C4-2B (cell line): ENCODE measurements at regions not wholly inside any gene's neighbourhood (a gene's known extent, or its start where the extent isn't known, plus 50 kb on each side); places are given as distances from the start of the nearest gene placed in this dataset.

Experiments
- H3K27ac ChIP-seq: fragments of 450-650 bp; 2 replicates; pipeline ENCODE4 v1.5.1; 2017
- CTCF ChIP-seq: fragments of 450-650 bp; conservative IDR thresholded peaks from 2 replicates; pipeline ENCODE4 v1.5.1; 2017; ENCODE audit warnings: mild to moderate bottlenecking
- ZFX ChIP-seq: fragments of 450-650 bp; IDR thresholded peaks from 2 replicates; pipeline ENCODE4 v1.6.1; 2017

GRCh38 chr7:52151559-52151958 is 835.0 kb upstream of the COBL start:
- TF ChIP-seq ZFX, result no peak
- no peak overlapping the region for H3K27ac ChIP-seq

DNA sequence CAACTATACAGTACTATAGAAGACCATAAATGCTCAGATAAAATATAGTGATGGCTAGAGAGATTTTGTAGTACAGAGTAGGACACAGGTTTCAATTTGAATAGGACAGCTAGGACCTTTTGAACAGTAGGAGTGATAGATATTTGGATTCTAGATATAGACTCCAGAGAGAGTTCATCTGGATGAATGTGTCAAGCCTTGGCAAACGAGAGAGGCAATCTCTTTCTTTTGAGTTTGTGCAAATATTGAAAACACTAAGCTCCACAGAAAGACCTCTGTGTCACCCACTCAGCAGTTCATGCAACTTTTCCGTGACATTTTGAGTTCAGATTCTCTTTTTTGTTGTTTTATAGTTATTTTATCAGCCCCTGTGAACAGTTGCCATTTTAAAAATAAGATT is 834.3 kb upstream of the COBL start:
- TF ChIP-seq ZFX (no peak), CTCF (no peak)
- H3K27ac ChIP-seq, result no peak overlapping the region

DNA sequence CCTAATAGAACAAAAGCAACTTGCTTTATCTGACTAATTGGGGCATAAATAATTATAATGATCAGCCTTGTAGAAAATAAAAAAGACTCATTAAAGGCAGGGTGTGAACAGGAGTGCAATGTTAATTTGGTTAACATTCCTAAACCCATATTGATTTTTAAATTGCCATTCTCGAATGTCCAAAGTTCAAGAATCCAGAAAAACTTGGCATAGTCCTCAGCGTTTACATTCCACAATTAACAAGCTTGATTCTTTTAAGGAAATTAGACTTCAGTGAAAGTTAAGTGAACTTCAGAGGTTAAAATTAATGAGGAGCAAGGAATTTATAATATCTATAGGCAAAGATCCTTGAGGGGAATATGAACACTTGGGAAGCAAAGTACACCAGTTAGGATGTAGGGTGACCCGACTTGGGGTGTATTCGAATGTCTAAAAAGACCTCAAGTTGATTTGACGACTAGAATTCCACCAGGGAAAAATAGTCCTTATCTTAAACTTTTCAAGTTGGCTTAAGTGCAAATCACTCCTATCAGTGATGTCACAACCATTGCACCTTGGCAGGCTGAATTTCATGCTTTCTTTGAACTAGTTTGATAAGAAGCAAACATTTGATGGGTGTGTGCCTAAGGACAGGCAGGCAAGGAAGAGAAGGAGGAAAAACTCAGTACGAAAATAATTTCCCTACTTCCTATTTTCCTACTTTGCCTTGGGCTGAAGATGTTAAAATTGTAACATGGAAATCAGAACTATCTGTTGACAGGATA is 830.4 kb upstream of the COBL start:
- no peak overlapping the region for H3K27ac ChIP-seq
- TF ChIP-seq ZFX (no peak), CTCF (no peak)

- TF ChIP-seq CTCF (no peak), ZFX (no peak)
- no peak overlapping the region for H3K27ac ChIP-seq
These were observed 826.6 kb upstream of the COBL start for GRCh38 chr7:52143219-52143618.

DNA sequence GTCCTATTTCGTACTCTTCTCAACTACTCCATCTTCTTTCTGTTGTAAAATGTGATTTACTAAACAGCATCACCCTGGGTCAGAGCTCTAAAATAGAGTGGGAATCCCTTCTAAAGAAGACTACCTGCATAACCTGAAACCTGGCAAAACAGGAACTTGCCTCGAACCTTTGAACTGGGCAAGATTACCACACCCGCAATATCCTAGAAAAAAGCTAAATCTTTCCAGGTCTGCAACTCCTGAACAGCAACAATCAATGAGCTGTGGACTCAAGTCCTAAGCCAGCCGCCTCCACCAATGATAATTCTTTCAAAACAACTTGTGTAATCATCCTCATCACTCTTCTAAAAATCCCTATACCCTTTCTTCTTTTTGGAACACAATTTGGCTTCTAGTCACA is 824.2 kb upstream of the COBL start:
- no peak for TF ChIP-seq CTCF
- no peak for TF ChIP-seq ZFX
- no peak overlapping the region for H3K27ac ChIP-seq

- TF ChIP-seq CTCF (no peak), ZFX (no peak)
- H3K27ac ChIP-seq, result no peak overlapping the region
These were observed 818.8 kb upstream of the COBL start for GRCh38 chr7:52135403-52135802.

DNA sequence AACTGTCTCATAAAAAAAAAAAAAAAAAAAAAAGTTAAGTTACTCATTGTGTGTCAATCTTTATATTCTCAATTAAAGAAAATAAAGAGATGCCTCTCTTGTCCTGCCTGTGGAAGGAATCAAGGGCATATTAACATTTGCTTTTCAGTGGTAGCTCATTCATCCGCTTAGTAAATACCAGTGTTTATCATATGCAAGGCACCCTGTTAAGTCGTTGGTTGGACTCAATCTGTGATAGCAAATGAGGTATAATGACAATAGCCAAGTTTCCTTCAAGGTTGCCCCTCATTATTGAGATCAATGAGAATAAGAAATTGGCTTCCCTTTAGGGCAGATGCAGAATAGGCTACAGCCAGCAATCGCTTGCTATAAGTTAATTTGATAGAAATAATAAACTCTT is 812.7 kb upstream of the COBL start:
- no peak for TF ChIP-seq CTCF
- no peak for TF ChIP-seq ZFX
- no peak overlapping the region for H3K27ac ChIP-seq

DNA sequence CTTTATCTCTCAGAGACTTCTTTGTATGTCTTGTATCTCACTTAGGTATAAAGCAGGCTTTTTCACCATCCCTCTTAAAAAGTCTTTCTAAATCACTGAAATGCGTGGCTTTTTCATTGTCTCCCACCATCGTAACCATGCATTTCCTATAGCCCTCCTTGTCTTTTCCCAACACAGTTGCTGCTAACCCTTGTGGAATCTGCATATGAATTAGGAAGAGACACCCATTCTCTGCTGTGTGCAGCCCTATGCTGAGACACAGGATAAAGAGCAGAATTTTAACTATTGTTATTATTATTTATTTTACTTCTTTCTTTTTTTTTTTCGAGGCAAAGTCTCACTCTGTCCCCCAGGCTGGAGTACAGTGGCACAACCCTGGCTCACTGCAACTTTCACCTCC is 804.3 kb upstream of the COBL start:
- no peak overlapping the region for H3K27ac ChIP-seq
- TF ChIP-seq CTCF (no peak), ZFX (no peak)
